HAP-1 (cell line): ENCODE measurements at regions not wholly inside any gene's neighbourhood (a gene's known extent, or its start where the extent isn't known, plus 50 kb on each side); places are given as distances from the start of the nearest gene placed in this dataset.
"Not testable (repeated sequence)": the region's sequence is repeated elsewhere in the genome, so short reads cannot be mapped to it uniquely, and the experiment has no call there.

Experiments used
- DNase-seq, 2 experiments: peaks; one replicate each; pipeline ENCODE4 v3.0.0-alpha.2; 2016 to 2020; ENCODE audit warnings: low spot score in 2 of 2
- H3K27me3 ChIP-seq: fragments of 250-450 bp; sonication (Bioruptor Pico); 2 replicates; pipeline ENCODE4 v1.5.1; 2020; ENCODE audit warnings: low read depth, mild to moderate bottlenecking, moderate library complexity
- H3K36me3 ChIP-seq: fragments of 250-450 bp; sonication (Bioruptor Pico); replicated peaks from 2 replicates; pipeline ENCODE4 v1.5.1; 2020; ENCODE audit warnings: mild to moderate bottlenecking
- H3K4me1 ChIP-seq: fragments of 250-450 bp; sonication (Bioruptor Pico); 2 replicates; pipeline ENCODE4 v1.5.1; 2020; ENCODE audit warnings: mild to moderate bottlenecking
- H3K4me3 ChIP-seq: fragments of 250-450 bp; sonication (Bioruptor Pico); 2 replicates; pipeline ENCODE4 v1.5.1; 2020; ENCODE audit warnings: mild to moderate bottlenecking, moderate library complexity
- H3K9me3 ChIP-seq: fragments of 250-450 bp; sonication (Bioruptor Pico); 2 replicates; pipeline ENCODE4 v1.5.1; 2020; ENCODE audit warnings: mild to moderate bottlenecking, moderate library complexity
- in situ Hi-C: fragments of 300-500 bp; cut with MboI; formaldehyde crosslinking; loops from 3 replicates; pipeline ENCODE4 v1.14.3; 2020; ENCODE audit warnings: low sequenced_read_pairs, inconsistent platforms, mixed read lengths

DNA sequence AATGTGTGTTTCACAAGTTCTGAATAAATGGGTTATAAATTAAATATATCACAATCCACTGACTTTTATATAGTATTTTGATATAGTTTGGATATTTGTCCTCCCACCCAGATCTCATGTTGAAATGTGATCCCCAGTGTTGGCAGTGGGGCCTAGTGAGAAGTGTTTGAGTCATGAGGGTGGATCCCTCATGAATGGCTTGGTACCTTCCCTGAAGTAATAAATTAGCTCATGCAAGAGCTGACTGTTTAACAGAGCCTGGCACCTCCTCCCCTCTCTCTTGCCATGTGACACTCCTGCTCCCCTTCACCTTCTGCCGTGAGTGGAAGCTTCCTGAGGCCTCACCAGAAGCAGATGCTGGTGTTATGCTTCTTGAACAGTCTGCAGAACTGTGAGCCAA is 127.9 kb upstream of the PALM2AKAP2 start:
- DNase-seq = no peak
- Histone ChIP-seq H3K4me3 (no peak overlapping the region), H3K36me3 (no peaks in the 10 kb centered on the region), H3K4me1 (no peaks in the 10 kb centered on the region), H3K27me3 (no peaks in the 10 kb centered on the region), H3K9me3 (no peaks in the 10 kb centered on the region)
- in situ Hi-C loops = no loop called here

DNA sequence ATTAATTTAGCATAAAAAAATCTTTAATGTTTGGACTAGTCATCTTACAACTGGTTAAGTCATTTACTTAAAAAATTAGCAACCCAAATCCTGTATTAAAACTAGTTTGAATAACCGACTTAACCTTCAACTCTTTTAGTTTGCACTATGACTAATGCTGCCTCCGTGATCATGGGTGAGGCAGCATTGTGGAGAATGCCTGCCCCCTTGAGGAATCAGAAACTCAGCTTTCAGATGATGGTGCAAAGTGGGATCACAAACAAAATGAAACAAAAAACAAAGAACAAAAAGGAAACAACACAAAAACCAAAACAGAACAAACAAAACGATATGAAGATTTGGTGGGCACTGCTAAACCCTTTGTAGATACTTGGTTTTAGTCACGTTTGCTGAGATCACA is 127.0 kb upstream of the PALM2AKAP2 start:
- Histone ChIP-seq H3K36me3 (no peaks in the 10 kb centered on the region), H3K27me3 (no peaks in the 10 kb centered on the region), H3K4me1 (no peaks in the 10 kb centered on the region), H3K9me3 (no peaks in the 10 kb centered on the region), H3K4me3 (no peak overlapping the region)
- in situ Hi-C loops = no loop called here
- no peak for DNase-seq

DNA sequence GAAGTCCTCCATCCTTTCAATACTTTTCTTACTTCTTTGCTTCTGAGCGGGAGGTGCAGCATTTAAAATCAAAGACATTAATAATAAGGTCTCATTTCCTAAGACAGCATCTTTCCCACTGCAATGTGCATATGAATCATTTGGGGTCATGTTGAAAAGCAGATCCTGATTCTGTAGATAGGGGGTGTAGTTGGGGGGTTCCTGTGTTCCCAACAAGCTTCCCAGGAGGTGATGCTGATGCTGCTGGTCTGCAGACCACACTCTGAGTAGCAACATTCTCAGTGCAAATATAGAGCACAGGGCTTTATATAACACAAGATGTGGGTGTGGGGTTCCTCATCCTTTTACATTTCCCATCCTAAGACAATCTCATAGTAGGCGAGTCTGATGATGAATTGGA is 126.5 kb upstream of the PALM2AKAP2 start:
- no peak for DNase-seq
- in situ Hi-C loops = no loop called here

DNA sequence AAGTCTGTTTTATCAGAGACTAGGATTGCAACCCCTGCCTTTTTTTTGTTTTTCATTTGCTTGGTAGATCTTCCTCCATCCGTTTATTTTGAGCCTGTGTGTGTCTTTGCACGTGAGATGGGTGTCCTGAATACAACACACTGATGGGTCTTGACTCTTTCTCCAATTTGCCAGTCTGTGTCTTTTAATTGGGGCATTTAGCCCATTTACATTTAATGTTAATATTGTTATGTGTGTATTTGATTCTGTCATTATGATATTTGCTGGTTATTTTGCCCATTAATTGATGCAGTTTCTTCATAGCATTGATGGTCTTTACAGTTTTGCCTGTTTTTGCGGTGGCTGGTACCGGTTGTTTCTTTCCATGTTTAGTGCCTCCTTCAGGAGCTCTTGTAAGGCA is 116.0 kb upstream of the PALM2AKAP2 start:
- H3K36me3 ChIP-seq, H3K4me3 ChIP-seq, H3K9me3 ChIP-seq, in situ Hi-C loops, DNase-seq, H3K27me3 ChIP-seq, H3K4me1 ChIP-seq: not testable (repeated sequence)

More for the DNA sequence above, 126.5 kb upstream of the PALM2AKAP2 start:
- H3K27me3 ChIP-seq = no peaks in the 10 kb centered on the region
- no peaks in the 10 kb centered on the region for H3K9me3 ChIP-seq
- no peak overlapping the region for H3K4me3 ChIP-seq
- no peaks in the 10 kb centered on the region for H3K36me3 ChIP-seq
- no peaks in the 10 kb centered on the region for H3K4me1 ChIP-seq

DNA sequence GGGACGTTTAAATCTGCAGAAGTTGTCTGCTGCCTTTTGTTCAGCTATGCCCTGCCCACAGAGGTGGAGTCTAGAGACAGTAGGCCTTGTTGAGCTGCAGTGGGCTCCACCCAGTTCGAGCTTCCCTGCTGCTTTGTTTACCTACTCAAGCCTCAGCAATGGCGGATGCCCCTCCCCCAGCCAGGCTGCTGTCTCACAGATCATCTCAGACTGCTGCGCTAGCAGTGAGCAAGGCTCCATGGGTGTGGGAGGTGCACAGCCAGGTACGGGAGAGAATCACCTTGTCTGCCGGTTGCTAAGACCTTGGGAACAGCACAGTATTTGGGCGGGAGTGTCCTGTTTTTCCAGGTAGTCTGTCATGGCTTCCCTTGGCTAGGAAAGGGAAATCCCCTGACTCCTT is 114.3 kb upstream of the PALM2AKAP2 start:
- H3K27me3 ChIP-seq, H3K36me3 ChIP-seq, in situ Hi-C loops, H3K4me1 ChIP-seq, H3K4me3 ChIP-seq, H3K9me3 ChIP-seq: not testable (repeated sequence)
- DNase-seq = peak in 1 of 2 experiments; percentile 12

DNA sequence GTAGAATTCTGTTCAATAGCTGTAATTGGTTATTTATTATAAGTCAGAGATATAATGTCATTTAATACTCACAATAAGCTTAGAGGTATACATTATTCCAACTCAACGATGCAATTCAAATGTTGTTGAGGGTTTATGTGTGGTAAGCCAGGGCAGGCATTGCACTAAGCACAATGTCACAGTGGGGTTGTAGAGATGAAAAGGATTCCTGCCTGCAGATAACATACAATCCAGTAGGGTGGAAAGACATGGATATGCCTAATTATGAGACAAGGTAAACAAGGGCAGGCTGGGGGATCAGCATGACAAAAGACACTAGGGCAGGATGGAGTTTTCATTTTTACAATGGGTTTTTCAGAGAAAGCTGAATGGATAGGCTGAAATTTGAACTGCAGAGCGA is 98.7 kb upstream of the PALM2AKAP2 start:
- H3K27me3 ChIP-seq = no peaks in the 10 kb centered on the region
- H3K4me1 ChIP-seq = no peaks in the 10 kb centered on the region
- peak in 1 of 2 experiments; percentile 3 for DNase-seq
- H3K4me3 ChIP-seq = no peak overlapping the region
- in situ Hi-C loops = no loop called here
- no peaks in the 10 kb centered on the region for H3K9me3 ChIP-seq
- H3K36me3 ChIP-seq = no peaks in the 10 kb centered on the region

DNA sequence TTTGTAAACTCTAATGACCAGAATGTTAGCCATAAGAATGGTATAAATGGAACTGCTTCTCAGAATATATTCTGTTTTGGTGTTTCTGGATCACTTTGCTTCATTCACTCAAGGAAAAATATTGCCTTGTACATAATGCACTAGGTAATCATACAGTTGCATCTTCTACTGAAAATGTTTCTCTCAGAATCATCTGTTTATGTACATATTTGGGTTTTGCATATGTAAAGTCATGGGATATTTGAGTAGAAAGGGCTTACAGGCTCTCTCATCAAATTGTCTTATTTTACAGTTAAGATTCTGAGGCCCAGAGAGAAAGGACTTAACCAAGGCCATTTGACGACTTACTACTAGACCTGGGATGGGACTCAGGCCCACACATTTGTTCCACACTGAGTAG is 97.8 kb upstream of the PALM2AKAP2 start:
- no peak for DNase-seq
- H3K36me3 ChIP-seq = no peaks in the 10 kb centered on the region
- in situ Hi-C loops = no loop called here

DNA sequence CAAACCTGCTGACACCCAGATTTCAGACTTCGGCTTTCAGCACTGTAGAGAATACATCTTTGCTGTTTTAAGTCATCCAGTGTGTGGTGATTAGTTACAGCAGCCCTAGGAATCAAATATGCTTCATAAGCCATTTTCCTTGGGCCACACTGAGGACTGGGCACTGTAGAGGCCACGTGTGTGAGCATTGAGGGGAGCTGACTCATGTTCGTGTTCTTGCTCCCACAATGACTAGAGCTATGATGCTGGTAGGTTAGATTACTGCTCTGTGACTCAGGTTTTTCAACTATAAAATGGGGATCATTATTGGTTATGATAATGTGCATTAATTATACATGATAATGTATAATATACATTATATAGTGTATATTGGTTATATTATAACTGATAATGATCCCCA is 96.5 kb upstream of the PALM2AKAP2 start:
- Histone ChIP-seq H3K36me3 (no peaks in the 10 kb centered on the region), H3K4me1 (no peaks in the 10 kb centered on the region), H3K27me3 (peaks cover 2% of the 10 kb centered on the region; the same call in 1 of the 2 replicates), H3K9me3 (no peaks in the 10 kb centered on the region), H3K4me3 (no peak overlapping the region)
- no peak for DNase-seq
- in situ Hi-C loops = no loop called here

More for the DNA sequence above, 97.8 kb upstream of the PALM2AKAP2 start:
- Histone ChIP-seq H3K4me3 (no peak overlapping the region), H3K27me3 (peaks cover 2% of the 10 kb centered on the region; the same call in 1 of the 2 replicates), H3K9me3 (no peaks in the 10 kb centered on the region), H3K4me1 (no peaks in the 10 kb centered on the region)

DNA sequence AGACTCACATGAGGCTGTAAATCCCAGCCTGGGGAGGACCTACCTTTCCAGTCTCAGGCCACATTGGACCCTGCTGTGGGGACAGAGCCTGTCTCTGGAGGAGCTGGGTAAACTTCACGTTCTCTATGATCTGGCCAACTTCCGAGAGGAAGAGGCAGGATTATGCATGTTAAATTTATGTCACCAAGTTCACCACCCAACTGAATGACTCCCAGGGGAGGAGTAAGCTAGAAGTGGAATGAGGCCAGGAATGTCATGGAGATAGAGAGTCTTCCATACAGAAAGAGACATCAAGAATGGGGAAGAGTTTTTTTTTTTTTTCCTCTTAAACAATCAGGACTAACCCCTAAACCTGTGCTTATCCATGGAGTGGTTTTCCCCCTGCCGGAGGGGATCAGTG is 90.3 kb upstream of the PALM2AKAP2 start:
- Histone ChIP-seq H3K36me3 (no peaks in the 10 kb centered on the region), H3K4me3 (no peak overlapping the region), H3K9me3 (no peaks in the 10 kb centered on the region), H3K27me3 (peaks cover 2% of the 10 kb centered on the region), H3K4me1 (no peaks in the 10 kb centered on the region)
- in situ Hi-C loops = no loop called here
- no peak for DNase-seq

DNA sequence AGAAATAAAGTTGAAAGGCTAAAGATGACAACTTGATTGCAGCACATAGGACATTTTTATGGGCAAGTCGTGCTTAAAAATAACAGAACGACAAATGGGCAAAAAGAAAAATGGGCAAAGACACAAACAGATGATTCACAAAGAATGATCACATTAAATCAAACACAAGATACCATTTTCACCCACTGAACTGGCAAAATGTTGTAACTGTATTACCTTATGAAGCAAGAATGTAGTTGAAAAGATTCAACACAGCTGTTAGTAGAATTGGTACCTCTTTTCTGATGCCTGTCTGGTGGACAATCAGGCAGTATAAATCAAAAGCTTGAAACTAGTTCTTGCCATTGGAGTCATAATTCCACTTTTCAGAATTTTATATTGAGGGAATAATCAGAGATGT is 81.0 kb upstream of the PALM2AKAP2 start:
- Histone ChIP-seq H3K36me3 (no peaks in the 10 kb centered on the region), H3K4me1 (no peaks in the 10 kb centered on the region), H3K9me3 (no peaks in the 10 kb centered on the region), H3K4me3 (no peak overlapping the region), H3K27me3 (0 out of 2 replicates have a peak, but pooled peaks cover 6% of the 10 kb centered on the region)
- in situ Hi-C loops = no loop called here
- no peak for DNase-seq

DNA sequence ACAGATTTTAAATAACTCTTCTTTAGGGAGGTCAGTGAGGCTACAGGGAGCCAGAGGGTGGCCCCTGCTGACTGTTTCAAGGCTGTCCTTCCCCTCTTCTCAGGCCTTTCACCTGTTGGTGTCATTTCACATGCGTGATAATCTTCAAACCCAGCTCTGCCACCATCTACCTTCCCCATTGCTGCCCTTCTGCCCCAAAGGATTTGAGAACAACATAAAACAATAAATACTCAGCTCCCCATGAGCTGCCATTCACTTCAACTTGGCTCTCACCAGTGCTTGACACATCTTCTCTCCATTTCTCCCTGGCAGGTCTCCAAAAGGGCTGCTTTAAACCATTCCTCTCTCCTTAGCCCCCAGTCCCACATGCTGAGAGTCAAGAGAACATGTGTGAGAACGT is 75.5 kb upstream of the PALM2AKAP2 start:
- DNase-seq = no peak
- H3K27me3 ChIP-seq = no peaks in the 10 kb centered on the region
- no peaks in the 10 kb centered on the region for H3K36me3 ChIP-seq
- H3K4me3 ChIP-seq = no peak overlapping the region
- no peaks in the 10 kb centered on the region for H3K4me1 ChIP-seq
- in situ Hi-C loops = no loop called here
- no peaks in the 10 kb centered on the region for H3K9me3 ChIP-seq

DNA sequence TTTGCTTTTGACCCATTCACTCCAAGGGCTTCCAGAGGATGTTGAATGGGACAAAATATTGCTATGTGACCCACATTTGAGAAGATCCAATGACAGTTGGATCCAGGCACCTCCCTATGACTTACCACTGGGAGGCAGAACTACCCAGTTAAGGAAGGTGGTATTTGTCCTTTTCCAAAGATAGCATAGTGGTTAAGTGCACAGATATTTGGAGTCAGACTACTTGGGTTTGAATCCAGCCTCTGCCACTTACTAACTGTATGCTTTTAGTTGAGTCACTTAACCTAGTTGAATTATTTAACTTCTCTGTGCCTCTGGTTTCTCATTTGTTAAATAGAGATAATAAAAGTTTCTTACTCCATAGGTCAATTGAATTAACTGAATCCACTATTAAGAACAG is 74.5 kb upstream of the PALM2AKAP2 start:
- no peaks in the 10 kb centered on the region for H3K27me3 ChIP-seq
- in situ Hi-C loops = no loop called here
- H3K4me3 ChIP-seq = no peak overlapping the region
- no peaks in the 10 kb centered on the region for H3K9me3 ChIP-seq
- no peaks in the 10 kb centered on the region for H3K4me1 ChIP-seq
- no peak for DNase-seq
- H3K36me3 ChIP-seq = no peaks in the 10 kb centered on the region

DNA sequence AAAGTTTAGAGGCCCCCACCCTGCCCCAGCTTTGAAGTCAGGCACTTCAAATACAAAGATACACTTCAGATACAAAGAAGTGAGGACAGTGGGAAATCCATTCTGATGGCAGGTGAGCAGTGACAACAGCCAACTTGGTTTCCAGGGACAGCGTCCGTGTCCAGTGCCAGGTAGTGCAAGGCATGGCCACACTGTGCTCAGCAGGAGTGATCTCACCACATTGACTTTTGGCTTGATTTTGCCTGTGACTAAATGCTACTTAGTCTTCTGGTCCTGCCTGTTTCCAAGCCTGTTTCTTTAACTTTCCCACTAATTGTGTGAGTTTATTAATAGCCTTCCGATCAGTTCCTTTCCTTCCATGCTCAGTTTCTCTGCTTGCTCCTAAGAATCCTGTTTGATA is 72.6 kb upstream of the PALM2AKAP2 start:
- in situ Hi-C loops = no loop called here
- DNase-seq = no peak
- no peaks in the 10 kb centered on the region for H3K36me3 ChIP-seq
- no peaks in the 10 kb centered on the region for H3K9me3 ChIP-seq
- no peaks in the 10 kb centered on the region for H3K27me3 ChIP-seq
- H3K4me1 ChIP-seq = no peaks in the 10 kb centered on the region
- H3K4me3 ChIP-seq = no peak overlapping the region

DNA sequence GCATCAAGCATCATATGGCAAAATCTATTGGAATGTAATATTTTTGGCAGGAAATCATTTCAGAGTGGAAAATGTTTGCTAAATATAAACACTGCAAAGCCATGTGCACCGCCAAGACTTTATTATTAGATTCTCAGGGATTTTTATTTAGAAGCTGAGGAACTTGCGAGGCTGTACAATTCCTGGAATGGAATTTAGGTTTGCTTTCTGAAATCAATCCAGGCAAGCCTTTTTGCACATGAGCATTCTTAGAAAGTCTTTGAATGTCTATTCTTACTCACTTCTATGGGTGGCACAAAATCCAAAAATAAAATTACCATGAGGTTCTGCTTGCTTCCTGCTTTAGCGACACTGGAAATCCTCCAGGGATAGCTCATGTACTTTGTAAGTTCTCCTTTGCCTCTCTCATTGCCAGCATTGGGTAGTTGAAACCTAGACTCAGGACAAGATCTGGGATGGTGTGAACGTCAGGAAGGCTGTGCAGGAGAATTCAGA is 71.5 kb upstream of the PALM2AKAP2 start:
- Histone ChIP-seq H3K9me3 (no peaks in the 10 kb centered on the region), H3K27me3 (no peaks in the 10 kb centered on the region), H3K4me3 (no peak overlapping the region), H3K36me3 (no peaks in the 10 kb centered on the region), H3K4me1 (no peaks in the 10 kb centered on the region)
- in situ Hi-C loops = no loop called here
- DNase-seq = no peak

DNA sequence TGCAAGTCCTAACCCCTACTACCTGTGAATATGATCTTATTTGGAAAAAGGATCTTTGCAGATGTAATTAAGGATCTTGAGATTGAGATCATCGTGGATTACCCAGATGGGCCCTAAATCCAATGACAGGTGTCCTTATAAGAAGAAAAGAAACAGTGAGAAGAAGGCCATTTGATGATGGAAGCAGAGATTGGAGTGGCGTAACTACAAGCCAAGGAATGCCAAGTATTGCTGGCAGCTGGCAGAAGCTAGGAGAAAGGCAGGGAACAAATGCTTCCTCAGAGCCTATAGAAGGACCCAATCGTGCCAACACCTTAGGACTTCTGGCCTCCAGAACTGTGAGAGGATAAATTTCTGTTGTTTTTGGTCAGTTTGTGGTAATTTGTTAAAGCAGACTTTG is 70.1 kb upstream of the PALM2AKAP2 start:
- H3K27me3 ChIP-seq = no peaks in the 10 kb centered on the region
- H3K4me1 ChIP-seq = no peaks in the 10 kb centered on the region
- H3K36me3 ChIP-seq = no peaks in the 10 kb centered on the region
- no peak for DNase-seq
- in situ Hi-C loops = no loop called here
- no peak overlapping the region for H3K4me3 ChIP-seq
- H3K9me3 ChIP-seq = no peaks in the 10 kb centered on the region
